Activated T-helper 1 cell treated with anti-CD3 and anti-CD28 coated beads, Interleukin-12 subunit alpha, Interleukin-12 subunit beta, Interleukin-2, Interleukin-4 antibody, amounts not matched to agents 30 ng/mL and 10 ng/mL and 1 ng/mL, durations not matched to agents 14 hours and 24 hours and 36 hours (primary cell): ENCODE measurements at regions not wholly inside any gene's neighbourhood (a gene's known extent, or its start where the extent isn't known, plus 50 kb on each side); places are given as distances from the start of the nearest gene placed in this dataset.

ENCODE experiments used
- DNase-seq: peaks from one replicate; pipeline ENCODE4 v3.0.0; 2021; ENCODE audit warnings: low spot score
- H3K27ac Mint-ChIP-seq: one replicate; pipeline ENCODE4 v1.8.0; 2021; ENCODE audit warnings: mild to moderate bottlenecking, mixed read lengths
- H3K27me3 Mint-ChIP-seq: one replicate; pipeline ENCODE4 v1.8.0; 2022; ENCODE audit warnings: mild to moderate bottlenecking, moderate library complexity, mixed read lengths; ENCODE audit not compliant: insufficient read depth
- H3K36me3 Mint-ChIP-seq: one replicate; pipeline ENCODE4 v1.8.0; 2021; ENCODE audit warnings: low read depth, mixed read lengths
- H3K4me1 Mint-ChIP-seq: one replicate; pipeline ENCODE4 v1.8.0; 2021; ENCODE audit warnings: low read depth, mixed read lengths
- H3K4me3 Mint-ChIP-seq: one replicate; pipeline ENCODE4 v1.8.0; 2021; ENCODE audit warnings: mild to moderate bottlenecking, moderate library complexity, mixed read lengths
- H3K9me3 Mint-ChIP-seq: one replicate; pipeline ENCODE4 v1.8.0; 2021; ENCODE audit warnings: mixed read lengths
- intact Hi-C: fragments of 100-400 bp; cut with micrococcal nuclease; formaldehyde crosslinking; loops from one replicate; pipeline ENCODE4 v1.15.1; 2024

DNA sequence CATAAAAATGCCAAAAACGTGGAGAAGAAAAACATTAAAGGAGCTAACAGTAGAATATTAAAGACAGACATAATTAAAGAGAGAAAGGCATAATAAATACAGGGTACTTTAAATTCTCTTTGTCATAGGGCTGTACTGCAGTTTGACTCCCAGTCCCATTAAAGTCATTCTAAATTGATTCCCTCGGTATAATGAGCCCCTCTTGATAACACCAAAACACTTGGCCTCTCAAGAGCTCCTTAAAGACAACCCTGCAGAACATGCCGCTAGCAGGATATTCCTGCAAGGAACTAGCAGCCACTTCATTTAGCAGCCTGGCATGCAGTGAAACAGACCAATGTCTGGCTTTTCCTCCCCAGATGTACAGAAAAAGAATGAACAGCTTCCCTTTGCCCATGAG is 273.8 kb upstream of the ESRRG start:
- Mint-ChIP-seq H3K36me3 (no peaks in the 10 kb centered on the region), H3K4me3 (no peak overlapping the region), H3K4me1 (no peaks in the 10 kb centered on the region), H3K27me3 (no peaks in the 10 kb centered on the region), H3K27ac (no peak overlapping the region), H3K9me3 (no peaks in the 10 kb centered on the region)
- intact Hi-C loops: no loop called here
- DNase-seq: no peak

DNA sequence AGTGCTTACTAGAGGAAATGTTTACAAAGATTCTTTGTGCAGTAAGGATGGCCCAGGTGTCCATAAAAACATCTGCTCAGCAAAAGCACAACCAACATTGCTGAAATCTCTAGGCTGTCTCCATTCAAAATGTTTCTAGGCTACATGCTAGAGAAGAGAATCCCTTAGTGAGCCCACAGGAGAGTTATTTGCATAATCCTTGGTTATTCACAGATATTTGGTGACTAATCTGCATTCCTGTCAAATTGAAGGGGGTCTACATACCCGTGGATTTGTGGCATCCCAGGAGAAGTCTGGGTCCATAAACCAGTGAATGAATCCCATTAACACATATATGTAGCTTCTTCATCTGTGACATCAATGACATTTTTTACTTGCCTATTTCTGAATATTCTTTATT is 261.3 kb upstream of the ESRRG start:
- no peak for DNase-seq

GRCh38 chr1:216983823-216984222 is 260.6 kb upstream of the ESRRG start:
- Mint-ChIP-seq H3K27ac (no peak overlapping the region), H3K4me3 (no peak overlapping the region), H3K4me1 (no peaks in the 10 kb centered on the region), H3K27me3 (no peaks in the 10 kb centered on the region), H3K9me3 (no peaks in the 10 kb centered on the region), H3K36me3 (no peaks in the 10 kb centered on the region)
- intact Hi-C loops: no loop called here
- no peak for DNase-seq

More for the DNA sequence above, 261.3 kb upstream of the ESRRG start:
- Mint-ChIP-seq H3K36me3 (no peaks in the 10 kb centered on the region), H3K27me3 (no peaks in the 10 kb centered on the region), H3K4me1 (no peaks in the 10 kb centered on the region), H3K4me3 (no peak overlapping the region), H3K9me3 (no peaks in the 10 kb centered on the region), H3K27ac (no peak overlapping the region)
- intact Hi-C loops: no loop called here

- DNase-seq: no peak
- no peaks in the 10 kb centered on the region for H3K36me3 Mint-ChIP-seq
- H3K27ac Mint-ChIP-seq: no peak overlapping the region
- H3K27me3 Mint-ChIP-seq: no peaks in the 10 kb centered on the region
- no peak overlapping the region for H3K4me3 Mint-ChIP-seq
- H3K4me1 Mint-ChIP-seq: no peaks in the 10 kb centered on the region
- intact Hi-C loops: no loop called here
- H3K9me3 Mint-ChIP-seq: no peaks in the 10 kb centered on the region
These were observed 238.3 kb upstream of the ESRRG start for GRCh38 chr1:216961516-216961915.

- H3K27ac Mint-ChIP-seq: no peak overlapping the region
- H3K4me3 Mint-ChIP-seq: no peak overlapping the region
- no peak for DNase-seq
- H3K27me3 Mint-ChIP-seq: no peaks in the 10 kb centered on the region
- intact Hi-C loops: no loop called here
- H3K9me3 Mint-ChIP-seq: no peaks in the 10 kb centered on the region
- H3K4me1 Mint-ChIP-seq: no peaks in the 10 kb centered on the region
- H3K36me3 Mint-ChIP-seq: no peaks in the 10 kb centered on the region
These were observed 237.5 kb upstream of the ESRRG start for GRCh38 chr1:216960716-216961115.

DNA sequence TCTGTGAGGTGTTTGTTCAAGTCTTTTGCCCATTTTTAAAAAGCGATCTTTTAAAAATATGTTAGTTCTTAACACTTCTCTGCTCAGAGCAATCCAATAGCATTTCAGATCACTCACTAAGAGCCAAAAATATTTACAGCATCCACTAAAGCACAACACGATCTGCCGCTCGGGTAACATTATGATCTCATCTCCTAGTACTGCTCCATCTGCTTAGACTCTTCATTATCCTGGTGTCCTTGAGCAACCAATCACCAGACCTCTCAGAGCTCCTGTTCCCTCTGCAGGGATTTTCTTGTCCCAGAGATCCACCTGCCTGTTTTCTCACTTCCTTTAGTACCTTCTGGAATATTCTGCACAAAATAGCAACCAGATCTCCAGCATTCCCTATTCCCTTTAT is 235.3 kb upstream of the ESRRG start:
- no peaks in the 10 kb centered on the region for H3K4me1 Mint-ChIP-seq
- H3K36me3 Mint-ChIP-seq: no peaks in the 10 kb centered on the region
- DNase-seq: no peak
- no peak overlapping the region for H3K4me3 Mint-ChIP-seq
- no peaks in the 10 kb centered on the region for H3K9me3 Mint-ChIP-seq
- H3K27me3 Mint-ChIP-seq: no peaks in the 10 kb centered on the region
- H3K27ac Mint-ChIP-seq: no peak overlapping the region
- intact Hi-C loops: no loop called here

GRCh38 chr1:216953495-216953894 is 230.3 kb upstream of the ESRRG start:
- Mint-ChIP-seq H3K4me3 (no peak overlapping the region), H3K36me3 (no peaks in the 10 kb centered on the region), H3K4me1 (no peaks in the 10 kb centered on the region), H3K27me3 (no peaks in the 10 kb centered on the region), H3K9me3 (no peaks in the 10 kb centered on the region), H3K27ac (no peak overlapping the region)
- DNase-seq: no peak
- intact Hi-C loops: no loop called here

DNA sequence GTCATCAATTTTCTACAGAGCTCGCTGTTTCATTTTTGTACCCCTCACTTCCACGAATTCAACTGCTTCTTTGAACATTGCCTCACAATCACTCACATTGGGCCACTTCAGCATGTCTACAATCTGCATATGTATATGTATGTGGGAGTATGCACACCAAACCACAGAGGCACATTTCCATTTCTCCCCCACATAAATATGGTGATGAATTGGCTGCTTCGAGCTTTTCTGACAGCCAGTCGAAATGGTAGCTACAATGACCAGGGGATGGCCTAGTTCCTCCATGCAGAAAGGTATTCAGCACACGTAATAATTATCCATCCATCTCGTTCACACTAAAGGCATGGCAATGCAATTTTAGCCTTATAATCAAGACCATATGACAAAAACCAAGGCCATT is 229.6 kb upstream of the ESRRG start:
- DNase-seq: no peak
- Mint-ChIP-seq H3K4me1 (no peaks in the 10 kb centered on the region), H3K9me3 (no peaks in the 10 kb centered on the region), H3K36me3 (no peaks in the 10 kb centered on the region), H3K27me3 (no peaks in the 10 kb centered on the region), H3K27ac (no peak overlapping the region), H3K4me3 (no peak overlapping the region)
- intact Hi-C loops: no loop called here

DNA sequence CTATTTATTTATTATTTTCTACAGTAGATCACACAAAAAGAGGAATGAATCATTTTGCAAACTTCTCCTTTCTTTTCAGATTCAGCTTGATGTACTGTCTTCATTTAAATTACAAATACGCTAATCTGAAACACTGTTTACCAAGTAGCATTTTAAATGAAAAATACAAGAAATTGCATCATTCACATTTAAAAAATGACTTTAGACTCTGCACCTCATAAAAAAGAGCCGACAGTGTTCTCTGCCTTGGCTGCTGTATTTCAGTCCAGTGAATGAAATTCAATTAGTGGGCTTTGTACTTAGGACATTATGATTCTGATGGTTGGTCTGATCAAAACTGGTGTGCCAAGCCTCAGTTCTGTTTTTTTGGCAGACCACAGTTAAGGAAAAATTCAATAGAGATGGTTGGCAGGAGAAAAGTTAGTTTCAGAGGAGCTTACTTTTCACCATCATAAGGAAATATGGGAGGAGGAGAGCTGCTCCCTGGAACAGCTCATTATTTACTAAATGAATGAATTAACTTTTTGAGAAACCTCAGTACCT is 222.4 kb upstream of the ESRRG start:
- no peaks in the 10 kb centered on the region for H3K4me1 Mint-ChIP-seq
- no peak overlapping the region for H3K4me3 Mint-ChIP-seq
- no peak for DNase-seq
- no peaks in the 10 kb centered on the region for H3K36me3 Mint-ChIP-seq
- intact Hi-C loops: no loop called here
- H3K27ac Mint-ChIP-seq: no peak overlapping the region
- H3K27me3 Mint-ChIP-seq: no peaks in the 10 kb centered on the region
- no peaks in the 10 kb centered on the region for H3K9me3 Mint-ChIP-seq

GRCh38 chr1:216944864-216945510 is 221.8 kb upstream of the ESRRG start:
- Mint-ChIP-seq H3K4me1 (no peaks in the 10 kb centered on the region), H3K4me3 (no peak overlapping the region), H3K27me3 (no peaks in the 10 kb centered on the region)

GRCh38 chr1:216937491-216937890 is 214.3 kb upstream of the ESRRG start:
- no peak overlapping the region for H3K4me3 Mint-ChIP-seq
- H3K4me1 Mint-ChIP-seq: no peaks in the 10 kb centered on the region
- no peak for DNase-seq
- H3K27me3 Mint-ChIP-seq: no peaks in the 10 kb centered on the region
- H3K36me3 Mint-ChIP-seq: no peaks in the 10 kb centered on the region
- H3K9me3 Mint-ChIP-seq: no peaks in the 10 kb centered on the region
- no peak overlapping the region for H3K27ac Mint-ChIP-seq
- intact Hi-C loops: no loop called here

More at GRCh38 chr1:216944864-216945510, 221.8 kb upstream of the ESRRG start:
- intact Hi-C loops: no loop called here
- H3K9me3 Mint-ChIP-seq: no peaks in the 10 kb centered on the region
- H3K27ac Mint-ChIP-seq: no peak overlapping the region
- no peaks in the 10 kb centered on the region for H3K36me3 Mint-ChIP-seq
- no peak for DNase-seq

- no peak for DNase-seq
- intact Hi-C loops: no loop called here
- Mint-ChIP-seq H3K27ac (no peak overlapping the region), H3K36me3 (no peaks in the 10 kb centered on the region), H3K4me1 (no peaks in the 10 kb centered on the region), H3K27me3 (no peaks in the 10 kb centered on the region), H3K9me3 (no peaks in the 10 kb centered on the region), H3K4me3 (no peak overlapping the region)
These were observed 213.6 kb upstream of the ESRRG start for GRCh38 chr1:216936779-216937178.

DNA sequence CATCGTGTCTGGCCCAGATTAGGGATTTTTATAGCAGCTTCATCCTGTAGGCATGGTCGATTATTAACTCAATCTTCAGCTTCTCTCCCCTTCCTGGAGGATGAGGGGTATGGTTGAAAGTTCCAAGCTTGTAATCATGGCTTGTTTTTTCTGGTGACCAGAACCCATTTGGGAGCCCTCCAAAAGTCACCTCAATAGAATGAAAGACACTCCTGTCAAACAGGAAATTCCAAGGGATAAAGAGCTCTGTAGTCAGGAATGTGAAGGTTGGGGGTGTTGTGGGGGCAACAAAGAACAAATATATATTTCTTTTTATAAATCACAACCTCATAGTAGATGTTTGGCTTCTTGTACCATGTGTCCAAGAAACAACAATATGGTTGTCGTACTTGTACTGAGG is 212.7 kb upstream of the ESRRG start:
- no peak overlapping the region for H3K4me3 Mint-ChIP-seq
- H3K27me3 Mint-ChIP-seq: no peaks in the 10 kb centered on the region
- no peaks in the 10 kb centered on the region for H3K4me1 Mint-ChIP-seq
- no peaks in the 10 kb centered on the region for H3K36me3 Mint-ChIP-seq
- no peak for DNase-seq
- intact Hi-C loops: no loop called here
- no peak overlapping the region for H3K27ac Mint-ChIP-seq
- H3K9me3 Mint-ChIP-seq: no peaks in the 10 kb centered on the region

DNA sequence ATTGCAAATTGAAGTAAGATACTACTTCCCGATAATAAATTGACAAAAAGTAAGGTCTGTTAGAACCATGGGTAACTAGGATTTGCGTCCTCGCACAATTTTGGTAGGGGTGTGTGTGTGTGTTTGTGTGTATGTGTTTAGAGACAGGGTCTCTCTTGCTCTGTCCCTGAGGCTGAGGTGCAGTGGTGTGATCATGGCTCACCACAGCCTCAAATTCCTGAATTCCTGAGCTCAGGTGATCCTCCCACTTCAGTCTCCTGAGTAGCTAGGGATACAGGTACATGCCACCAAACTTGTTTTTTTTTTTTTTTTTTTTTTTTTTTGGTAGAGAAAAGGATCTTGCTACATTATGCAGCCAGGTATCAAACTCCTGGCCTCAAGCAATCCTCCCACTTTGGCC is 209.2 kb upstream of the ESRRG start:
- Mint-ChIP-seq H3K4me3 (no peak overlapping the region), H3K4me1 (no peaks in the 10 kb centered on the region), H3K27me3 (no peaks in the 10 kb centered on the region), H3K27ac (no peak overlapping the region), H3K9me3 (no peaks in the 10 kb centered on the region), H3K36me3 (no peaks in the 10 kb centered on the region)
- no peak for DNase-seq
- intact Hi-C loops: no loop called here
